ENCODE measurements at regions not wholly inside any gene's neighbourhood (a gene's known extent, or its start where the extent isn't known, plus 50 kb on each side); places are given as distances from the start of the nearest gene placed in this dataset.

DNA sequence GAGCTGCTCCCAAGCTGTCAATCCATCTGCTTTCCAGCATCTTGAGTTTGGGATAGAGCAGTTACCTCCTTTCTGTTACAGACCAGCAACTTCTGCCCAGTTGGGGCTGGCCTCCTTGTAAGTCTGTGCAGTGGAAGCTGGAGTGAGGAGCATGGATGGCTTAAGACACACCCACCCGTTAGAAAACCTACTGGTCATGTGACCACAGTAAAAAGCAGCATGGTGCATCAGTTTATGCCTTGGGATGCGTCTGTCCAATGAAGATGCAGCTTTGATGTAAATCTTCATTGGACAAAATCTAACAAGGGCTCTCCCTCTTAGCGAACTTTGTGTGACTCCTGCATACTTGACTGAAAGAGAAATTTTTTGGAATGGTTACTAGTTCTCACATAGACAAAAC lies 453.5 kb downstream of the TYW1 start:
- POLR2A ChIA-PET (ENCODE audit: low non-redundant PET) = no interaction called here
- no TSS peak for BruUV-seq (replicated peaks)

DNA sequence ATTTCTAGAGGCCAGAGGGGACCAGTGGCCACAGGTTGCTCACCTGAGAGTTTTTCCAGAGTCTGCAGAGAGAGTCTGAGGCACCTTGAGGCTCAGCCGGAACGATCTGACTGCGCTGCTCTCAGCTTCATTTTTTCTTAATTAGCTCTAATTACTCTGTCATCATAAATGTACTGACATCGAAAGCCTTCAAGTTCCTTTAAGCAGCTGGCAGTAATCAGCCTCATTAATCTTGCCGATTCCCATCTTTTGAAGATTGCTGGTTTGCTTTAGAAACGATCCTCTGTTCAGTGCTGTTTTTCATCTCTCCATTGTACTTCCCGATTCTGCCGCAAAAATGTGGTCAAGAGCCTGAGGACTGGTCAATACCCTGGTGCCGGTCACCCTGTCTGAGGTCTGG lies 454.7 kb downstream of the TYW1 start:
- Histone ChIP-seq H3K27ac (ENCODE audit: low read depth, low read length, poor library complexity, severe bottlenecking) (no peak overlapping the region), H3K9me3 (ENCODE audit: low read depth, low read length, poor library complexity, severe bottlenecking) (no peaks in the 10 kb centered on the region), H3K4me3 (ENCODE audit: low read depth, low read length, poor library complexity, severe bottlenecking) (no peak overlapping the region), H3K4me1 (ENCODE audit: insufficient read depth, low read length, poor library complexity, severe bottlenecking) (no peaks in the 10 kb centered on the region), H3K36me3 (ENCODE audit: insufficient read depth, low read length, poor library complexity, severe bottlenecking) (no peaks in the 10 kb centered on the region), H3K27me3 (replicated peaks; ENCODE audit: insufficient read depth, low read depth, low read length, poor library complexity) (no peaks in the 10 kb centered on the region)
- ChIA-PET CTCF (no interaction called here), POLR2A (ENCODE audit: low non-redundant PET) (no interaction called here)
- no peak for DNase-seq (ENCODE audit: low spot score)
- no TSS peak for BruUV-seq (replicated peaks)
- intact Hi-C loops (cut with micrococcal nuclease; ENCODE audit: unreplicated experiment) = no loop called here
- no peak for TF ChIP-seq EZH2 (IDR thresholded peaks at IDR 0.05; ENCODE audit: borderline replicate concordance, low read depth, low read length, poor library complexity, severe bottlenecking)
- TF ChIP-seq, protein P1, sequence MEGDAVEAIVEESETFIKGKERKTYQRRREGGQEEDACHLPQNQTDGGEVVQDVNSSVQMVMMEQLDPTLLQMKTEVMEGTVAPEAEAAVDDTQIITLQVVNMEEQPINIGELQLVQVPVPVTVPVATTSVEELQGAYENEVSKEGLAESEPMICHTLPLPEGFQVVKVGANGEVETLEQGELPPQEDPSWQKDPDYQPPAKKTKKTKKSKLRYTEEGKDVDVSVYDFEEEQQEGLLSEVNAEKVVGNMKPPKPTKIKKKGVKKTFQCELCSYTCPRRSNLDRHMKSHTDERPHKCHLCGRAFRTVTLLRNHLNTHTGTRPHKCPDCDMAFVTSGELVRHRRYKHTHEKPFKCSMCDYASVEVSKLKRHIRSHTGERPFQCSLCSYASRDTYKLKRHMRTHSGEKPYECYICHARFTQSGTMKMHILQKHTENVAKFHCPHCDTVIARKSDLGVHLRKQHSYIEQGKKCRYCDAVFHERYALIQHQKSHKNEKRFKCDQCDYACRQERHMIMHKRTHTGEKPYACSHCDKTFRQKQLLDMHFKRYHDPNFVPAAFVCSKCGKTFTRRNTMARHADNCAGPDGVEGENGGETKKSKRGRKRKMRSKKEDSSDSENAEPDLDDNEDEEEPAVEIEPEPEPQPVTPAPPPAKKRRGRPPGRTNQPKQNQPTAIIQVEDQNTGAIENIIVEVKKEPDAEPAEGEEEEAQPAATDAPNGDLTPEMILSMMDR (conservative IDR thresholded peaks at IDR 0.05; ENCODE audit: low read depth, low read length) = no peak

More for the DNA sequence above, 453.5 kb downstream of the TYW1 start:
- Histone ChIP-seq H3K36me3 (ENCODE audit: insufficient read depth, low read length, poor library complexity, severe bottlenecking) (no peaks in the 10 kb centered on the region), H3K9me3 (ENCODE audit: low read depth, low read length, poor library complexity, severe bottlenecking) (no peaks in the 10 kb centered on the region), H3K4me1 (ENCODE audit: insufficient read depth, low read length, poor library complexity, severe bottlenecking) (no peaks in the 10 kb centered on the region), H3K27me3 (replicated peaks; ENCODE audit: insufficient read depth, low read depth, low read length, poor library complexity) (no peaks in the 10 kb centered on the region), H3K4me3 (ENCODE audit: low read depth, low read length, poor library complexity, severe bottlenecking) (no peak overlapping the region), H3K27ac (ENCODE audit: low read depth, low read length, poor library complexity, severe bottlenecking) (no peak overlapping the region)
- CTCF ChIA-PET = no interaction called here
- intact Hi-C loops (cut with micrococcal nuclease; ENCODE audit: unreplicated experiment) = no loop called here
- no peak for TF ChIP-seq EZH2 (IDR thresholded peaks at IDR 0.05; ENCODE audit: borderline replicate concordance, low read depth, low read length, poor library complexity, severe bottlenecking)
- TF ChIP-seq, protein P1 (conservative IDR thresholded peaks at IDR 0.05; ENCODE audit: low read depth, low read length) = no peak
- DNase-seq (ENCODE audit: low spot score) = no peak

DNA sequence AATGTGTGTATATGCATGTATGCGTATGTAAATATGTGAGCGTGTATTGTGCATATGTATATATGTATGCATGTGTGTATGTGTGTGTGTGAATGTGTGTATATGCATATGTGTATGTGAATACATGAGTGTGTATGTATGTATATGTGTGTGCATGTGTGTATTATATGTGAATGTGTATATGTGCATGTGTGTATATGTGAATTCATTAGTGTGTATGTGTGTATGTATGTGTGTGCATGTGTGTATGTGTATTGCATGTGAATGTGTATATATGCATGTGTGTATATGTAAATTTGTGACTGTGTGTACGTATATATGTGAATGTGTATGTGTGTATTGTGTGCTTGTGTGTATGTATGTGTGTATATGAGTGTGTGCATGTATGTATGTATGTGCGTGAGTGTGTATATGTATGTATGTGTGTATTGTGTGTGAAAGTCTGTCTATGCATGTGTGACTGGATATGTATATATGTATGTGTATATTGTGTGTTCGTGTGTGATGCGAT lies 455.9 kb downstream of the TYW1 start:
- no peak overlapping the region for H3K27ac ChIP-seq (ENCODE audit: low read depth, low read length, poor library complexity, severe bottlenecking)
- intact Hi-C loops (cut with micrococcal nuclease; ENCODE audit: unreplicated experiment) = no loop called here
- no peaks in the 10 kb centered on the region for H3K9me3 ChIP-seq (ENCODE audit: low read depth, low read length, poor library complexity, severe bottlenecking)
- no peaks in the 10 kb centered on the region for H3K36me3 ChIP-seq (ENCODE audit: insufficient read depth, low read length, poor library complexity, severe bottlenecking)
- H3K4me1 ChIP-seq (ENCODE audit: insufficient read depth, low read length, poor library complexity, severe bottlenecking) = no peaks in the 10 kb centered on the region
- DNase-seq (ENCODE audit: low spot score) = no peak
- no TSS peak for BruUV-seq (replicated peaks)
- TF ChIP-seq, protein P1 (conservative IDR thresholded peaks at IDR 0.05; ENCODE audit: low read depth, low read length) = no peak
- no peak for TF ChIP-seq EZH2 (IDR thresholded peaks at IDR 0.05; ENCODE audit: borderline replicate concordance, low read depth, low read length, poor library complexity, severe bottlenecking)
- H3K27me3 ChIP-seq (replicated peaks; ENCODE audit: insufficient read depth, low read depth, low read length, poor library complexity) = peaks cover 6% of the 10 kb centered on the region
- no peak overlapping the region for H3K4me3 ChIP-seq (ENCODE audit: low read depth, low read length, poor library complexity, severe bottlenecking)
- ChIA-PET CTCF (no interaction called here), POLR2A (ENCODE audit: low non-redundant PET) (no interaction called here)

All from A673 (cell line).